ENCODE measurements at regions not wholly inside any gene's neighbourhood (a gene's known extent, or its start where the extent isn't known, plus 50 kb on each side); places are given as distances from the start of the nearest gene placed in this dataset.

DNA sequence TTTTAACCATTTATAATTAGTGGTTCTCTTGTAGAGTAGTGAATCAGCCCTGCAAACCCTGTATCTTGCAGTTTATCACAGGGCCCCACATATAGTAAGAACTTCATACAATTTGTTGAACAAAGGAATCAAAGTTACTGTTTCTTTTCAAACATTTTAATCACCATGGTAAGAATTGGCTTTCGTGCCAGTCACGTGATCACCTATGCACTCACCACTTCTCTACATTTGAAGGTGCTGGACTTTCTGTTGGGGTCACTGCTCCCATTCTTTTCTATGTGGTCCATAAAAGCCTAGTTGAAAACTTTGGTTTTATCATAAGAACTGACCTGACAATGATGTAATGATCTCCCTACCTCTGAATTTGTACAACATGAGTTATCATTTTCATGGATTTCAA is 426.4 kb upstream of the CPEB2 start:
- no peak for DNase-seq

DNA sequence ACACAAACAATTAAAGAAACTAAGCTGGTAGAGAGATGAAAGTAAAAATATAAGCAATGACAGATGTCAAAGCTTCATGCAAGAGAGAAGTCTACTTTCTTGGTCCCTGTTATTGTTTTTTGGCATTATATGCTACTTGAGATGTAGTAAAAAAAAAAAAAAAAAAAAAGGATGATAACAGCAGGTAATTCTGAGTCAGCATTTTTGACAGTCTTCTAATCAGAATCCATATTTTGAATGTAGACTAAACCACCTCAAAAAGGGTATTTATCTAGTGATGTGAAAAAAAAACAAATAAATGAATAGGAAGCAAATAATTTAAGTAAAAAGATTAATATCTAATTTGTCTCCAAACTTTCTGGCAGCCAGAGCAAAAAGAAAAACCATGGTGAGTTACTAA is 422.2 kb upstream of the CPEB2 start:
- no peak for DNase-seq

DNA sequence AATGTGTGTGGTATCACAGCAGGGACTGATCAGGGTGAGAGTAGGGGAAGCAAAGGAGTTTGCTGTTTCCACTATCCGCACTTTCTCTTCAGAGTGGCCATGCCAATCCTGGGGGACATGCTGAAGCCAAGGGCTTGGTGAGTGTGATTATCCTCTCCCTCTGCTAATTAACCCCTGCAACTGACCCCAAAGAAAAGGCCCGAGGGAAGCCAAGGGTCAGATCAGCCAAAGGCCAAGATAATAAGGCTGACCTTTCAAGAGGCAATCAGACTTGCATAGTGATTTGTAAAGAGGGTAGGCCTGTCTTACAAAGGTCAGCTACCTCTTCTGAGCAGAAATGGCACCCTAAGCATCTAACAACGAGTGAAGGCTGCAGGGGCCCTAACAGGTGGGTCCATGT is 420.5 kb upstream of the CPEB2 start:
- DNase-seq: no peak

GRCh38 chr4:14582677-14583076 is 419.6 kb upstream of the CPEB2 start:
- DNase-seq: no peak

DNA sequence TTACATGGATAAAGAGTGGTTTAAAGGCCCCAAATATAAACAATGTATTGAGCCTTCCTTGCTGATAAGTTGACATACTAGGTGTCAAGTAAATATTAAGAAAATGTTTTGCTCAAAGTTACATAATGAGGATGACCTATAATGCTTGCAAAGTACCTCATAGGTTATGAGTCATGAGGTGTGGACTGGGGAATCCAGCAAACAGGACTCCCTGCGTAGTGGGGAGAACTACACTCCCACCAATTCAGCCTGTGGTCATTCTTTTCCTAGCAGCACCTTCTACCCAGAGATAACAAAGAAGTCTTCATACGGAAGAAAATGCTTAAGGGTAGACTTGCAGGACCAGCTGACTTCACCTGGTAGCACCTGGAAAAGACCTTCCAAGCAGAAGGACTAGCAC is 418.9 kb upstream of the CPEB2 start:
- no peak for DNase-seq

DNA sequence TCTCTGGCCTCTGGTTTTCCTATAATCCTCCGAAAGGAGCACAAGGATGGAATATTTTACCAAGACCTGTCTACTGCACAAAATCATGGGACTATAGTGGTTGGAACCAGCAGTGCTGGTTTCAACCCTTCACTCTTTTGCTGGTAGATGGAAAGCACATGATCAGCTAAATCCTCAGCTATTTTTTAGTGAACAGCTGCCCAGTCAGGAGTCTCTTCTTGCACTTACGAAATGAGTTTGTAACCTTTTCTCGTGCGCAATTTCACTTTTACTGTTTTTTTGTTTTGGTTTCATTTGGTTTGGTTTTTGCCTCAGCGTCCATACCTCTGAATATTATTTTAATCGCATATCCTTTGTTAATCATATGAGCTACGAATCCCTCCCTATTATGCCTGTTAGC is 418.5 kb upstream of the CPEB2 start:
- DNase-seq: no peak

DNA sequence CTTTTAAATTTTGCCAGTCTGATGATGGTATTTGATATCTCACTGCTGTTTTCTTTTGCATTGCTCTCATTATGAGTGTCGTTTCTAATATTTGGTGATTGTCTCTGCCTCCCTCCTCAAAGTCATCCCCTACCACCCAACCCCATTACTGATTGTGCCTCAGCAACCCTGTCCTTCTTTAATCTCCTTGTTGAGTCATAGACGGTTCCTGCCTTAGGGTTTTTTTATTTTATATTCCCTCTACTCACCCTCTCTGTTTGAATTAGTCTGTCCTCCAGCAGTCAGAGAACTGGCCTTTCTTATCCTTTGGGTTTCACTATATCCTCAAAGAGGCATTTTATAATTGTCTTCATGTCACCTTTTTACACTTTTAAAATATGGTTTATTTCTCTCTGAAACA is 409.3 kb upstream of the CPEB2 start:
- DNase-seq: no peak

GRCh38 chr4:14596028-14596427 is 406.3 kb upstream of the CPEB2 start:
- DNase-seq: no peak

DNA sequence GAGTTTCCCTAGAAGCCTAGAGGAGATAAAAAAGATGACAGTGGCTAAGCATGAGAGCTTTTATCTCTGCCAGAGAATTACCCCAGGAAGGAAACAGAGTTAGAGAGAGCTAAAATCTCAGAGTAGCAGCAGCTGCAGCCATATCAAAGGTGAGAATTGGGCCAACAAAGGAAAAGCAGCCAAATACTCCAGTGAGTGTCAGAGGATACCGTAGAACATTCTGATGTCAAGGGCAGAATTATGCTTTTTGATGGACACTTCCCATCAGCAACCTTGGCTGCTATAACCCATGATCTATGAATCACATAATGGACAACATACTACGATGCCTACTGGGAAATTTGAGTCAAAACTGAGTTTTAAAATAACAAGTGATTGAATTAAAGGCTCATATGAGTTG is 405.8 kb upstream of the CPEB2 start:
- DNase-seq: no peak

GRCh38 chr4:14596904-14597303 is 405.4 kb upstream of the CPEB2 start:
- no peak for DNase-seq

DNA sequence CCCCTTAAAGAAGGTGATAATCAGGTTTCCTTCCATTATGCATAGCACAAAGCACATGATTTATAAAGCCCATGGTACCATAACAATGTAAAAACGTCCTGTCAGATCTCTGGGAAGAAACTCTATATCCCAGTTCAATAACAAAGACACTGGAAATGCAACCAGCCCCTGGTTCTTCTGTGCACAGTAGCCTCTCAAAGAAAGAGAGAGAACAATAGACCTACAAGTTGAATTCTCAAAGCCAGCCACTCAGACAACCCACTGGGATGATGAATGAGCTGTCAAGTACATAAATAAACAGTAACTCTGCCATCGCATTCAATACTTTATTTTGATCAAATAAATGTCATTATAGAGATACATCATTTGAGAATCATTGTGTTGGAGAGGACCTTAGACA is 400.1 kb upstream of the CPEB2 start:
- DNase-seq: no peak

GRCh38 chr4:14607001-14607400 is 395.3 kb upstream of the CPEB2 start:
- no peak for DNase-seq

GRCh38 chr4:14607578-14607977 is 394.7 kb upstream of the CPEB2 start:
- no peak for DNase-seq

DNA sequence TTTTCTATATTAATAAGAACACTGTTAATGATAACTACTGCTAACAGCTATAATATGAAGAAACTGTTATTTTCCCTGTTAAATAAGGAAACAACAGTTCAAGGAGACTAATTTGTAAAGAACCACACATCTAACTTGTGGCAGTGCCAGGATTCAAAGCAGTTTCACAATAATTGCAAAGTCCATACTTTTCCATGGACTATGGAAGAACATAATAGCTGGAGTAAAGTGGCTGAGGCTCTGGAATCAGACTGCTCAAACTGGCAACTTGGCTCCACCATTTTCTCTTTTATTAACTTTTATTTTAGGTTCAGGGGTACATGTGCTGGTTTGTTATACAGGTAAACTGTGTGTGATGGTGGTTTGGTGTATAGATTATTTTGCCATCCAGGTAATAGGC is 393.7 kb upstream of the CPEB2 start:
- DNase-seq: no peak

GRCh38 chr4:14614840-14615239 is 387.4 kb upstream of the CPEB2 start:
- no peak for DNase-seq

- DNase-seq: no peak
Observed at GRCh38 chr4:14615671-14616070, 386.6 kb upstream of the CPEB2 start.

DNA sequence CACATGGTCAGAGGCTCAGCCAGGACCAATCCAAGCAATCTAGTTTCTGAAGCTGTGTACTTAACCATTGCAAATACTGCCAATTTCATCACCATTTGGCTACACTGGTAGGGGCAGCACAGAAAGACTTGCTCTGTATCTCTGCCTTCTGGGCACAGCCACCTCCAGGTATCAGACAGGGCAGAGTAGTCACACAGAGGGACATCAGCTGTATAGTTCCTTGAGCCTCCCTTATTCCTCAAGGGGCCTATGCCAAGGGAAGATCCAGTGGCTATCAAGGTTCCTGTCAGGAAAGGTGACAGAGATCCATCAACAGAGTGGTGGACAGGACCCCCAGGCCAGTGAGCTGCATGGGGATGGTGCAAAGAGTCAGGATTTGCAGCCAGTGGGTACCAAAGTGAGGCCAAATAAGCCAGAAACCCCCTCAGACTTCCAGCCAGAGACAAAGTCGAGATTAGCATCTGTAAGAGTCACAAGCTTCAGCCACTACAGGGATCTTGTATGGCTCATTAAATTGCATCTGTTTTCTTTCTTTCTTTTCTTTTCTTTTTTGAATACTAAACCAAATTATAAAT is 381.6 kb upstream of the CPEB2 start:
- DNase-seq: no peak

- no peak for DNase-seq
Observed at GRCh38 chr4:14621731-14622463, 380.4 kb upstream of the CPEB2 start.

- no peak for DNase-seq
Observed at GRCh38 chr4:14627038-14627437, 375.2 kb upstream of the CPEB2 start.

GRCh38 chr4:14631806-14632440 is 370.4 kb upstream of the CPEB2 start:
- DNase-seq: no peak

DNA sequence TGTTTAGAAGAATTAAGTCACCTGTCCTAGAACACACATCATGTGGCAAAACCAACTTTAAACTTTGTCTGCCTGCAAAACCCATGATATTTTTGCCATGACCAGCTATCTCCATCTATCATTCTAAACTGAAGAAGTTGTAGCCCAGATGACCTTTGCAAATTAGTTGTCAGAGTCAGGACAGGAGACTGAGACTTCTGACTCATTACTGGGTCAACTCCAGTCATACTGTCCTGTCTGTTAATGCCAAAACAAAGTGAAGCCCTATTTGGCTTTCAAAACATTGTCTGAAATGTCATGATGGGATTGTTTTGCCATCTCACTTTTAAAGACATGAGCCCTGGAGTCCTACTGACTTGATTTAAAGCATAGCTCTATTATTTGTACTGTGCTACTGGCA is 365.7 kb upstream of the CPEB2 start:
- no peak for DNase-seq

DNA sequence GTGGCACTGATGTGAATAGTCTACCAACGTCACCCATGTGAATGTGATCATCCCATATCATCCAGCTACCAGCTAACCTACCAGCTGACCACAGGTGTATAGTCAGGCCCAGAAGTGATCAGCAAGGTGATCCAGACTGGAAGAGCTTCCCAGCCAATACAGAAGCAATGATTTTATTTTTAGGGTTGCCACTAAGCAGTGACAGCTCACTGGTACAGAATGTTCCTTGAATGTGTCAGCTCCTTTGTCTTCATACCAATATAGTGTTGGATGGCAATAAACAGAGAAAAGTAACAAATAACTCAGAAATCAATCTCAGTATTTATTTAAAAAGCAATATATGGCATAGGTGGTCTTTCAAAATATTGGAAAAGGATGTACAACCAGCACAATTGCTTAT is 361.8 kb upstream of the CPEB2 start:
- no peak for DNase-seq

DNA sequence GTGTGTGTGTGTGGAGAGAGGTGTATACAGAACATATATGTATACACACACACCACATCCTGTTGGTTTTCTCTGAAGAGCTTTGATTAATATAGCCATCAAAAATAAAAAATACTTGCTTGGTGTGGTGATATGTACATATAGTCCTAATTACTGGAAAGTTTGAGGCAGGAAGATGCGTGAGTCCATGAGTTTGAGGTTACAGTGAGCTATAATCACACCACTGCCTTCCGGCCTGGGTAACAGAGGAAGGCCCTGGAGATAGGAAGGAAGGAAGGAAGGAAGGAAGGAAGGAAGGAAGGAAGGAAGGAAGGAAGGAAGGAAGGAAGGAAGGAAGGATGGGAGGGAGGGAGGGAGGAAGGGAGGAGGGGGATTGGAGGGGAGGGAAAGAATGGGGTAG is 360.4 kb upstream of the CPEB2 start:
- DNase-seq: no peak

DNA sequence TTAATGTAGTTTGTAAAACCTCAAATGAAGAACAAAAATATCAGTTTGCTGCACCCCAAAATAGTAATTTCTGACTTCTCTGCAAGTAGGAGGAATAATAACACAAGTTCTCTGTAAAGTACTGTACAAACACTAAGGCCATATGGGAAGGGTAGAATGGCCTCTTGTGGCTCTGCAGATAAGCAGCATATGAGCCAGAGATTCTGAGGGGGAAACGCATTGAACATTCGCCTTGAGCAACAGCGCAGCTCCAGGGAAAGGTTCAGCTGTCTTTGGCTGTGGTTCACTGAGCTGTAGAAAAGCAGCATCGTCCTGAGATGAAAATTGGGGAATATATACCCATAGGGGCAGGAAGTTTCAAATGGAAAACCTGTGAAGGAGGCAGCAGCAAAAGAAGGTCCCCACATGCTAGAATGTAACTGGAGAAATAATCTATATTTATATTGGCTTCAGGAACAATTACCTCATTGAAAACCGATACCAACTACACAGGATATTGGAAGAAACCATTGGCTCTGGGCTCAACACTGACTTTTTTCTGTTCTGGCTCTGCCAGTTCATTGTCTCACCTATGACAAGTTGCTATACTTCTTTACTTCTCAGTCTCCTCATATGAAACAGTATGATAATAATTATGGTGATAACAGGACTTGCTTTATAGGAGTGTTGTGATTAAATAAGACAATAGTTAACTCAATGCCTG is 357.6 kb upstream of the CPEB2 start:
- no peak for DNase-seq
